ENCODE measurements at regions not wholly inside any gene's neighbourhood (a gene's known extent, or its start where the extent isn't known, plus 50 kb on each side); places are given as distances from the start of the nearest gene placed in this dataset.
"Not testable (repeated sequence)": the region's sequence is repeated elsewhere in the genome, so short reads cannot be mapped to it uniquely, and the experiment has no call there.

DNA sequence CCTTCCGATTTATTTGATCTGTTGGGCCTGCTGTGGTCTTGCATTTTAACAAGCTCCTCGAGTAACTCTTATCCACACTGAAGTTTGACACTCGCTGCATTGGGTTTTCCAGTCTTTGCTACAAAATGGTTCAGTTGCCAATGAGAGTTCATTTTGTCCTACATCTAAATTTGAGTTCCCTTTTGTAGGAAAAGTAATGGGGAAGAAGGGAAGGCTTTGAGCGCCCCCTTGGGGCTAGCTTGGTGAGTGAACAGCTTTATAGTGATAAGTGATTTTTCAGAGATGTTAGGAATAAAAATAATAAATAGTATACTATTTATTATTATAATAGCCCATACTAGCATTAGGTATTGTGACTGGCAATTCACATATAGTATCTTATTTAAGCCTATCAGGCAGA lies 89.9 kb upstream of the GNAQ start:
- DNase-seq = peak; percentile 35

DNA sequence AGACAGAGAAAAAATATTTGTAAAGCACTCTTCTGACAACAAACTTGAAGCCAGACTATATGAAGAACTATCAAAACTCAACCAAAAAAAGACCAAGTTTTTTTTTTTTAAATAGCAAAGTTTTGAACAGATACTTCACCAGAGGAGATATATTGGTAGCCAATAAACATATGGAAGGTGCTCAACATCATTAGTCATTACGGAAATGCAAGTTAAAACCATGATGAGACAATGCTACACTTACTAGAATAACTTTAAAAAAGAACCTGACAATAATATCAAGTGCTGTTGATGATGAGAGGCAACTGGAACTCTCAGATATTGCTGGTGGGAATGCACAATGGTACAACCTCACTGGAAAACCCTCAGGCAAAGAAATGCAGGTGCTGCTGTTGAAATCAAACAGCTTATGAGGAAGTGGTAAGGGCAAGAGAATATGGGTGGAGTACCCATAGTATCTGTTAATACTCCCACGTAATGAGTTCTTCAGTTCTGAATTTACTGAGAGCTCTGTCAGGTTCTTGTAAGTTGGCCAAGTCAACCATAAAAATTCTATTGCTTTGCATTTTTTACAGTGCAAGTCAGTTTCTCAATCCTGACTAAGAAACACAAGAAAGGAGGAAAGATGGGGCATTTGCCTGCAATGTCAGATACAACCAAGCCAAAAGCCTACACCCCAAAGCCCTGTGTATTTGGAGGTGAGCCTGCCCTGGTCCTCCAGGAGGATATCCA lies 87.3 kb upstream of the GNAQ start:
- DNase-seq = no peak

DNA sequence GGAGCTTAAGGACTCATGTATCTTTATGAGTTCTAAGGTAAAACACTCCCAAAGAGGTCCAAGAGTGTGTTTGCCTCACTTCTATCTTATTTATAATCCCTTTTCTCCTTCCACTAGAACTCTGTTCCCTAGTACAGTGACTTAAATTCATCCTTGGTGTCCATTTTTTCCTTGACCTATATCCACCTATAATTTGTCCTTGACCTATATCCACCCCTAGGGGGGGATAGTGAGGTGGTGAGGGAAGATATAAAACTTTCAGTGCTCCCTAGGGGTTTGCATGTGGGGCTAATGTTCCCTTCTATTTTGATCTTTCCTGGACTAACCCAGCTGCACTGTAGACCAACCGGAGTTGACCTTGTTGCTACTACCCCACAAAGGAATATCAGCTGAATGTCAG lies 83.5 kb upstream of the GNAQ start:
- DNase-seq = no peak

DNA sequence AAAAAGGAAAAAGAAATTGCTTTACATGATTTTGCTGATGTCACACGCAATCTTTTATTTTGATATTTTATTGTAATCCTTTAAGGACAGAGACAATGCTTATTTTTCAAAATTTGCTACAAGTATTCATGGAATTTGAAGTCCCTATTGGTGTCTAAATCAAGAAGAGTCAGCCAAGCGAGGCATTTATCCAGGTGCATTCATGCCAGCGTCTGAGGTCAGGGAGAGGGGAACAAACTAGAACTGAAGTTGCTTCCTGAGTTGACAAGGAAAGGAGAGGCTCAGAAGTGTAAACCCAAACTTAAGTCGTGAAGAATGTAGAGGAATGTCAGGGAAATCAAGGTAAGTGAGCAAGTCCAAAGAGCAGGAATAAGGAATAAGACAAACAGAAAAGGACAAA lies 83.0 kb upstream of the GNAQ start:
- no peak for DNase-seq

DNA sequence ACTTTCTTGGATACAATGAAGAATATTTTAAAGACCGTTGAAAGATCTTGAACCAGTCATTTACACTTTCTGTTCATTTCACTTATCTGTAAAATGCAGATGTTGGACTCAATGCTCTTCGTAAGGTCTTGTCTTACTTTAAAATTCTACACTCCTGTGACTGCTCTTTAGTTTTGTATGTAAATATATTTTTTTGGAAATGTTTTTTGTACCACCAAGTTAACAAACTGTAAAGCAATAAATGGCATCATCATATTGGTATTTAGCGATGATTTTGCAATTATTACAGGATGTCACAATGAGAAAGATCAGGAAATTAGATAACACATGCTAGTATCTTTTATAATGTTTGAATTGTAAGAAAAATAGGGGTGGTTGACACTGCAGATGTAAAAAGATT lies 80.8 kb upstream of the GNAQ start:
- no peak for DNase-seq

DNA sequence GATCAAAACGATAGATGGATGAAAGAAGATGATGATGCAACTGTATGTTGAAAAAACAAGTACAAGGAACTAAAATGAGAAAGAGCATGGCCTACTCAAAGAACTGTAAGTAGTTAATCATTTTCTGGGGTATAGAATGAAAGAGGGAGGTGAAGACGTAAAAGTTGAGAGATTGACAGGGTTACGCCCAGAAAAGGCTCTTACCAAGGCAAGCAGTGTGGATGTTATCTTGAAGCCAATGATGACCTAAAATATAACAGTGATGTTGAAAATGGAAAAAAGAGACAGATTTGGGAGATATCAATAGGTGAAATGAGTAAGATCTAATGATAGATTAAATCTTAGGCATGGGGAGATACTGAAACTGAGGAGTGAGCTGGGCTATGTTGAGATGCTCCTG lies 80.4 kb upstream of the GNAQ start:
- no peak for DNase-seq

DNA sequence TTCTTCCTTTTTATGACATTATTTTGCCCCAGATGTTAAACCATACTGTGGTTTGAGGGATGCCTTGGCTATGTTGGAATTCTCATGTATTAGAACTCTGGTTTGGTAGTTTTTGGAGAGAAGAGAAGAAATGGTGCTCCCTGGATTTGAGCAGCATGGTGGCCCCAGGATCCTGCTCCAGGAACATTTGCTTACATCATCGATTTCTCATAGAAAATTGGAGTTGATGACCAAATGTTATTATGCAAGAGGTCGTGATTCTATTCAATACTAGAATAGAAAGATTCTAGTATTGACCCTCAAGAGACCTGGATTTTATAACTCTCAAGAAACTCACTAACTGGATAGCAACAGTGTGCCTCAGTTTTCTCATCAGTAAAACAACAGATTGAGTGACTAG lies 77.5 kb upstream of the GNAQ start:
- no peak for DNase-seq

DNA sequence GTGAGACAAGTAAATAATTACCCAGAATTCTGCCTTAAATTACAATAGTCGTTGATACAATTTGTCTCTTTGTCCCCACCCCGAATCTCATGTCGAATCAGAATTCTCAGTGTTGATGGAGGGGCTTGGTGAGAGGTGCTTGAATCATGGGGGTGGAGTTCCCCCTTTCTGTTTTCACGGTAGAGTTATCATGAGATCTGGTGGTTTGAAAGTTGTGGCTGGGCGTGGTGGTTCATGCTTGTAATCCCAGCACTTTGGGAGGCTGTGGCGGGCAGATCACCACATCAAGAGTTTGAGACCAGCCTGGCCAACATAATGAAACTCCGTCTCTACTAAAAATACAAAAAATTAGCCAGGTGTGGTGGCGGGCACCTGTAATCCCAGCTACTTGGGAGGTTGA lies 75.0 kb upstream of the GNAQ start:
- DNase-seq = not testable (repeated sequence)

DNA sequence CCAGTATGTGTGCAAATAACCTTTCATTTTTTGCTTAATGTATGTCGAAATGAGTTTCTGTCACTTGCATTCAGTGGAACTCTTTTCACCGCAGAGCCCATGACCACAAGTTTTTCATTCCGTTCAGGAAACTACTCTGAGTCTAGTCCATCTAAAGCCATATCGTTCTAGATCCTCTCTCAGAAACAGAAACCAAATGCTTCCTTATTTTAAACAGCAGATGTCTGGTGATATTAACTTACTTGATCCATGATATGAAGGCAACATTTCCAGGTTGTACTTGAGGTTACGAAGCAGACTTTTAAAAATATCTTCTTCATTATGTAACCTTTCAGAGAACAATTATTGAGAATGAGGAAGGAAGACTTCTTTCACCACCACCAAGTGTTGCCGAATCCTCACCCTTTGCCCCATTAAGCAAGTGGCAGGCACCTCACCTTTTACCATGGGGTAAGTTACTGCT lies 72.4 kb upstream of the GNAQ start:
- DNase-seq = no peak

DNA sequence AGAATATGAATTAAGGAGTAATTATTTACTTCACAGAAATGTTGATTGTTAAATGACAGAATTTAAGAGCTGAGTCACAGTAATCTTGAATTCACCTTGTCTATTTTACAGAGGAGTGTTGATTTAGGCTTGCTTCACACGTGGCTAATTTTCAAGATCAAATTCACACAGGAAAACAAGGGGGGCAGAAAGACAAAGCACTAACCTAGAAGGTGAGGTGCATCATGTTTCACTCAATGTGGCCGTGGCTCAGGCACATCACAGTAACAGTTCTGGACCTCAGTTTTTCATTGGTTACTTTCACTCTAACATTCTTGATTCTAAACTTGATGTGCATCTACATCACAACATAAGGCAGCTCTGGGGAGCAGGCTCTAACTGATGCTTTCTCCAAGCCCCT lies 69.6 kb upstream of the GNAQ start:
- peak; percentile 28 for DNase-seq

DNA sequence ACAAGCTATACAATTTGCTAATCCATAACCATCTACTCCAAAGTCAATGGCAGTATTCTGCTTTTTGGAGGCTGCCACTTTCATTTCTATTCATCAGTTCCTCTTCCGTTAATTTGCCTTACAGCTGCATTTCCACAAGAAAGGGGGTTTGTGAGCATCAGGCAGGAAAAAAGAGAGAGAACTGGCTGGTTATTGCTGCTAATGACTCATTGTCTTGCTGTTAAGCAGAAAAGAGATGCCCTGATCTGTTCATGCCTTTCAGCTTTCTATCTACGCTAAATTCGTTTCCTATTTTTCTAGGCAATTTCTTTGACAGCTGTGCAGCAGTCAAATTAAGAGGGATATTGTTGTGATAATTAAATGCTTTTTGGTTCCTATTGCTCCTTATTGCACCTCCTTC lies 65.9 kb upstream of the GNAQ start:
- DNase-seq = no peak

DNA sequence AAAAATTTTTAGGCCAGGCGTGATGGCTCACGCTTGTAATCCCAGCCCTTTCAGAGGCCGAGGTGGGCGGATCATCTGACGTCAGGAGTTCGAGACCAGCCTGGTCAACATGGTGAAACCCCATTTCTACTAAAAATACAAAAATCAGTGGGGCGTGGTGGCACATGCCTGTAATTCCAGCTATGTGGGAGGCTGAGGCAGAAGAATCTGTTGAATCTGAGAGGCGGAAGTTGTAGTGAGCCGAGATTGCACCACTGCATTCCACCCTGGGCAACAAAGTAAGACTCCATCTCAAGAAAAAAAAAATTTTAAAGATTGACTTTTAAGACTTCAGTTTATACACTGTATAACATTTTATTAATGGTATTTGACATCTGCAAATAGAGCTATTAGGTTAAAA lies 60.1 kb upstream of the GNAQ start:
- DNase-seq = no peak

DNA sequence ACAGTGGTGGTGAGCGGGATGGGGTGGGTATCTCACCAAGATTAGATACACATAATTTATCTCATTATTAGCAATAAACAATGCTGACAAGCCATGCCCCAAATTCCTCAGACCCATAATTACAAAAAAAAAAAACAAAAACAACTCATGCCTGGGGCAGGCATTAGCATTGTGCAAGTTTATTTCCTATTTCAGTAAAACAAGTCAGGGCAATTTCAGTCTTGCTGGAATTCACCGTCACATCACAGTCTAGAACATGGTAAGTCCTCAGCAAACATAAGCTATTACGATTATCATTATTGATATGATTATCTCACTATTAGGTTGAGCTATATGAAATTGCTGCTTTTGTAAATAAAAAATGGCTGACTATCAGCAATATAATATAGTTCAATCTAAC lies 57.5 kb upstream of the GNAQ start:
- no peak for DNase-seq

DNA sequence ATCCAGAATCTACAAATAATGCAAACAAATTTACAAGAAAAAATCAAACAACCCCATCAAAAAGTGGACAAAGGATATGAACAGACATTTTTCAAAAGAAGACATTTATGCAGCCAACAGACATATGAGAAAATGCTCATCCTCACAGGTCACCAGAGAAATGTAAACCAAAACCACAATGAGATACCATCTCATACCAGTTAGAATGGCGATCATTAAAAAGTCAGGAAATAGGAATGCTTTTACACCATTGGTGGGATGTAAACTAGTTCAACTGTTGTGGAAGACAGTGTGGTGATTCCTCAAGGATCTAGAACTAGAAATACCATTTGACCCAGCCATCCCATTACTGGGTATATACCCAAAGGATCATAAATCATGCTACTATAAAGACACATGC lies 56.6 kb upstream of the GNAQ start:
- DNase-seq = not testable (repeated sequence)

All from NCI-H1436 (cell line).